ENCODE measurements at regions not wholly inside any gene's neighbourhood (a gene's known extent, or its start where the extent isn't known, plus 50 kb on each side); places are given as distances from the start of the nearest gene placed in this dataset.

DNA sequence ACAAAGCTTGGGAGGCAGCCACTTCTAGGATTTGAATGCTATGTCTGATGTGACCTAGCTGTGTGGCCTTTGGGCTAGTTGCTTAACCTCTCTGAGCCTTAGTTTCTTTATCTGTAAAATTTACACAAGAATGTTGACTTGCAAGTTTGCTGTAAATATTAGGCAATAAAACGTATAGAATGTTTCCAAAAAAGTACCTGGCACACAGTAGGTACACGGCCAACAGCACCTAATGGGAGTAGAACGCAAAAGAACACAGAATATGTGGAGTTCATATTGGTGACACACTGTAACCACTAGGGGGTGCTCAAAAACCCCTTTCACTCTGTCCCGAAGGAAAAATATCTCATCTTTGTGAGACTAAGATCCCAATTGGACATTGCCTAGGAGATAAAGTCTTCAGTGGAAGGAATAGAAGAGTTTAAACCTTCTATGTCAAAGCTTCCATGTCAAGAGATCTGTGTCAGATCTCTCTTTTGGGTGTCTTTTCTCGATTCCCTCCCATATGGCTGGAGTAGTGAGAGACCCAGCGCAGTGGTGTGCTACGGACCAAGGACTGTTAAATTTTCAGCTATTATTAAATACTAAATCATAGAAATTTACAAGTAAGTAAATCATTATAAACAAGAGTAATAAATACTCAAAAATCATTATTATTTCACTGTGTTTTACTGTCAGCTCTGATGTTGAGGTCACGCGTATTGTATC lies 145.4 kb upstream of the RAD23B start:
- TF ChIP-seq CTCF (conservative IDR thresholded peaks at IDR 0.05; ENCODE audit: low read length) = peak; percentile 81
- TF ChIP-seq EZH2phosphoT487 (IDR thresholded peaks at IDR 0.05; ENCODE audit: borderline replicate concordance) = no peak

Measured in Loucy (cell line).